Activated CD4-positive, alpha-beta T cell treated with anti-CD3 and anti-CD28 coated beads, Interleukin-2, amount 50 U/mL, for 24 hours (primary cell): ENCODE measurements at regions not wholly inside any gene's neighbourhood (a gene's known extent, or its start where the extent isn't known, plus 50 kb on each side); places are given as distances from the start of the nearest gene placed in this dataset.
"Not testable (repeated sequence)": the region's sequence is repeated elsewhere in the genome, so short reads cannot be mapped to it uniquely, and the experiment has no call there.

Source experiments
- DNase-seq, 2 donors: peaks; one replicate each; pipeline ENCODE4 v3.0.0-alpha.2; 2020; ENCODE audit warnings: low read depth in 1 of 2, low spot score in 1 of 2

DNA sequence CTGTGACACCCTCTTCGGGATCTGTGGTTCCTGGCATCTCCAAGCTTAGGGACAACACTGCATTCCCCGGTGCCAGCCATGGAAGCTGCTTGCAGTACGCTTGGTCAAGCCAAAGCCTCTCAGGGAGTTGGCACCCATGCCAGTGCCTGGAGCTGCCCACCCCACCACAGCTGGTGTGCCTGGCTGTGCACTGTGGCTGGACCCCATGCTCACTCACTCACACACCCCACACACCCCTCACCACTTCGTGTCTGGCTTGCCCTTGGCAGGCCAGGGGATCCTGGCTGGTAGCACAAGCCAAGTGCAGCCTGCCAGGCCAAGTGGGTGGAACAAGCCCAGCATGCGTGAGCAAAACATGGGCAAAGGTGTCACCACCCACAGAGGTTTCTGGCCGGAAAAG lies 324.5 kb upstream of the PTGER4 start:
- DNase-seq = no peak

DNA sequence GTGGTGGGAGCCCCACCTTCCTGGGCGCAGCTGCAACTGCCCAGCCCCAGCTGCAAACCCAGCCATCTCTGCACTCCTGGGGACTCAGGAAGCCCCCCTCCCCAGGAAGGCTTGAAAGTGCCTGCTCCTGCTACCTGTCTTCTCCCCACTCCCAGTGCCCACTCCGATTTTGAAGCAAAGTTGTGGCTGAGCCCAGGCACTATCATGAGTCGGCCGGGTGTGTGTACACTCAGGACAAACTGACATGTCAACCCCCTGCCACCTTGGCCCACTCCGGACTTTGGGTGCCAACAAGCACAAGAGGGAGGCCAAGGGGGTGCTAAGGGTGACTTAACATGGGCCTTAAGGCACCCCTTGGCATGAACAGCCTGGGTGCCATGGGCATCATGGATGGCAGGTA lies 325.5 kb upstream of the PTGER4 start:
- no peak for DNase-seq

DNA sequence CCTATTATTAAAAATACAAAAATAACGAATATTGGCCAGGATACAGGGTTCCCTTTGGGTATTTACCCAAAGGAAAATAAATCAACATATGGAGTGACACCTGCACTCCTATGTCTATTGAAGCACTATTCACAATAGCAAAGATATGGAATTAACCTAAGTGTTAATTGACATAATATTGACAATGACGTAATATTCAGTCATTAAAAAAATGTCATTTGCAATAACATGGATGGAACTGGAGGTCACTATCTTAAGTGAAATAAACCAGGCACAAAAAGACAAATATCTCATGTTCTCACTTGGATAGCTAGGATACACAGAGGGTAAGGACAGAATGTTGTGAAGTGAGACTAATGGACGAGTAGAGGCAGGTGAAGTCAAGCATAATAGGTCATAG lies 326.3 kb upstream of the PTGER4 start:
- DNase-seq = no peak

DNA sequence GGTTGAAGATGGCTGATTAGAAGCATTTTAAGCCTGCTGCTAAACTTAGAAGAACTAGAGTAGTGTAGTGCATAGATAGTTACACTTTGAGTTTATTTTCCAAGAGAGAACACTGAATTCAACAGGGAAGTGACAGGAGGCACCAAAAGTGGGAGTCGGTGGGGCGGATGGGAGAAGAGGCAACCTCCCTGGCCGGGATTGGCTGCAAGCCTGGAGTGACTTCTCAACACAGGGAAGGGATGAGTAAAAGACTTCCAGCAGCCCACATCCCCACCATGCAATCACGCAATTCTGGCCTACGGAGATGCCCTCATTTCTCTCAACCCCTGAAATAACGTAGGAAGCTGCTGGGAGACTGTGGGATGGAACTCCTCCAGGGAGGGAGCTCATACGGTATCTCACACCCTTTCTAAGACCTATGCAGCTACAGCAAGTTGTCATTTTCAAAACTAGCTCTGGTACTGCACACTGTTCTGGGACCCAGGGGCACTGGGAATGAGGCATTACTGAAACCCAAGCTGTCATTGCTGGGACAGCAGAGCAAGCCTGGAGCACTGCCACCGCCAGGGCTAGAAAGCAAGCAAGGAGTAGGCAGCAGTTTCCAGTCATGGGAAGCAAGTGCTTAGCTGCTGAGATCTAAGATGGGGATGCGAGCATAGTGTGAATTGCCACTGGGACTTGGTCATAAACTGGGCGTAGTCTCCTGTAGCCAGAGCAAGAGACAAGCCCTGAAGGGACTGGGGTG lies 331.6 kb upstream of the PTGER4 start:
- DNase-seq = no peak

DNA sequence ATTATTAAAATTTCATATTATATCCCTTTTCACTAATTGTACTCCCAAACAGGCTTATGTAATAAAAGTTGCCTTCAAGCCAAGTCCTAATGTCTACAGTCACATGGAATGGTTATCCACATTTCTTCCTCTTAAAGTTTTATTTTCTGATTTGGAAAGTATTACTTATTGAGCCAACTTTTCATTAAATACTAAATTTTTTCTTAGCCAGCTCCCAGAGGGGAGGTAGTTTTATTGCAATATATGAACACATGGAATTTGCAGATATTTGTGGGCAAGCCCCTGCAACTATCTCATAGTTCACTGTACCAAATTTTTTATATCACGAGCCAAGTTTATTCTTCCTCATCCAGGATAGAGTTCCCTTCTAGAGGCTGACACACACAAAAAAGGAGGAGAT lies 332.8 kb upstream of the PTGER4 start:
- no peak for DNase-seq

DNA sequence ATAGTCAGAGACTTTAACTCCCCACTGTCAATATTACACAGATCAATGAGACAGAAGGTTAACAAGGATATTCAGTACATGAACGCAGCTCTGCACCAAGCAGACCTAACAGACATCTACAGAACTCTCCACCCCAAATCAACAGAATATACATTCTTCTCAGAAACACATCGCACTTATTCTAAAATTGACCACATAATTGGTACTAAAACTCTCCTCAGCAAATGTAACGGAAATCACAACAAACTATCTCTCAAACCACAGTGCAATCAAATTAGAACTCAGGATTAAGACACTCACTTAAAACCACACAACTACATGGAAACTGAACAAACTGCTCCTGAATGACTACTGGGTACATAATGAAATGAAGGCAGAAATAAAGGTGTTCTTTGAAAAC lies 341.3 kb upstream of the PTGER4 start:
- not testable (repeated sequence) for DNase-seq

DNA sequence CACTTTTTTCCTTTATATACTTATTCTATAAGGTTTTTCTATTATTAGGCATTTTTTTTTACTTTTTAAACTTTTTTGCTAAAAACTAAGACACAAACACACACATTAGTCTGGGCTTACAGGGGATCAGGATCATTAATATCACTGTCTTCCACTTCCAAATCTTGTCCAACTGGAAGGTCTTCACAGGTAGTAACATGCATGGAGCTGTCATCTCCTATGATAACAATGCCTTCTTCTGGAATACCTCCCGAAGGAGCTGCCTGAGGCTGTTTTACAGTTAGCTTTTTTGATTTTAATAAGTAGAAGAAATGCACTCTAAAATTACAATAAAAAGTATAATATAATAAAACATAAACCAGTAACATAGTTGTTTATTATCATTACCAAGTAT lies 345.5 kb upstream of the PTGER4 start:
- DNase-seq = no peak

DNA sequence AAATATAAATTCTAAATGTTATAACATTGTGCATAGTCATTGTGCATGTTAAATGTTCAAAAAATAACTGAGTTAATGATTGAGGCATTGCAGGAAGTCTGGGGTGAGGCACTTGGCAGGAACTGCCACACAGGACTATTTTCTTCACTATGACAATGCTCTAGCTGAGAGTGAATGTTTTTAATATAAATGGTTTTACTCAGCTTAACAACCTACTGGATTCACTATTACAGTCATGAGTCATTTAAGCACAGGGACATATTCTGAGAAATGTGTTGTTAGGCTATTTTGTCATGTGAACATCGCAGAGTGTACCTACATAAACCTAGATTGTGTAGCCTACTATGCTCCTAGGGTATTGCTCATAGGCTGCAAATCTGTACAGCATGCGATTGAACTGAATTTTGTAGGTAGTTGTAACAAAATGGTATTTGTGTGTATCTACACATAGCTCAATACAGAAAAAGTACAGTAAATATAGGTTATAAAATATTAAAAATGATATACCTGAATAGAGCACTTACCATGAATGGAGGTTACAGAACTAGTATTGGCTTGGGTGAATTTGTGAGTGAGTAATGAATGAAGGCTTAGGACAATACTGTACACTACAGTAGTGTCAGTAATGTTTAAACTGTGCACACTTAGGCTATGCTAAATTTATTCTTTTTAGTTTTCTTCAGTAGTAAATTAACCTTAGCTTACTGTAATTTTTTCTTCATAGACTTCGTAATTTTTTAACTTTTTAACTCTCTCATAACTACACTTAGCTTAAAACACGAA lies 346.1 kb upstream of the PTGER4 start:
- peak in 1 of 2 donors; percentile 2 for DNase-seq

DNA sequence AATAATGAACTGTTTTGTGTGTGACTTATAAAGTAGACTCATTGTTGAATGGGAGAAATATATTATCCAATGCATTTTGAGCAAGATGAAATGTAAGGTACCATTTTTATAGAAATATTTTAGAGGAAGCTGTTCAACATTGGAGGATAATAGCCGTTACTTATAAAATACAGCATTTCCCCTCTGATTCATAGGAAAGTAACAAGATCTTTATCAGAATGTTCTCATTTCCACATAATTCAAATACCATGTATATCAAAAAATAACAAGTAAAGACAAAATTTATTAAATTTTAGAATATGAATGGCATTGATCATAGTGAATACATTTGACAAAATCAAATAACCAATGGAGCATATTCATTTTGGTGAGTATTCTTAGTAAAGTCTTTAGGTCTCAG lies 346.7 kb upstream of the PTGER4 start:
- no peak for DNase-seq

DNA sequence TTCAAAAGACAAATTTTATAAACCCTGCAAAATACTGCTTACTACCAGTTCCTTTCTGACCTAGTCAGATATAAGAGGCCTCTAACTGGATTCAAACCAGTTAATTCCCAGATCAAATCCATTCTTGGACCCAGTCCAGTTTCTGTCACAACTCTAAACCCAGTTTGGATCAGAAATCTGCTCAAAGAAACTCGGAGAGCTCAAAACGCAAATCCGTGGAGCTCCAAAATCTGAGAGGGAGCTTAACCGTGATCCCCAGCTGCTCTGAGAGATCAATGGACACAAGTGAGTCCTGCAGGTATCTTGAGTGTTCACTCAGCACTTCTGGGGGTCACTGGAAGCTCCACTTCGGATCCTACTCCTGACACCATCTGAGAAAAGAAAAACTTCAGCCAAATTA lies 348.1 kb upstream of the PTGER4 start:
- no peak for DNase-seq

DNA sequence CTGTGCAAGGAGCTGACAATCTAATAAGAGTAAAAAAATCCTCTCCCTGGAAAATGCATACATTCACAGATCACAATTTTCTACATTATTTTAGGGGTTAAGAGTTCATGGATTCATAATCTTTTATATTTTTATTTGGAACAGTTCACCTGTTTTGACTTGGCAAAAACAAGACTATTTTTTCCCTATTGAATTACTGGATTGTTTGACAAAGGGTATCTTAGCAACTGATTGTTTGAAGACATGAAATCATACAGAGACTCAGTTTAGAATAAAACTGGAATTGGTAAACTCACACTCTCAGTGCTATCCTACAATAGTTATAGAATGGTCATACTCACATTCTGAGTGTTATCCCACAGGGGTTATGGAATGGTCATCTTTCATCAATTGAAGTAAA lies 358.2 kb upstream of the PTGER4 start:
- no peak for DNase-seq

DNA sequence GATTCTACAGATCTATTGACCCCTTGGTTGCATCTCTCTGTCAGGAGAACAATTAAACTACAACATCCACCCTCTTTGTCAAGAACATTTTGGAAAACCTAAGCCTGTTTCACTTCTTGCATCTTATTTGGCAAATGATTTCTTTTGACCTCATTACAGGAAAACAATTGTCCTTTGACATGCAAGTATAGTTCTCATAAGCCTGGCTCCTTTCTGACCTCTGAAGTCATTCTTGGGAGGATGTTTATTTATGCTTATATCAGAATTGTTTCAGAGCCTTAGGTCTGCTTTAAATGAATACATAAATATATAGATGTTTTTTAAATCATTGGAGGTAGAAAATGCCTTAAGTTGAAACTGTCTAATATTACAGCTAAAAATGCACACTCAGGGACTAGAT lies 361.3 kb upstream of the PTGER4 start:
- no peak for DNase-seq

DNA sequence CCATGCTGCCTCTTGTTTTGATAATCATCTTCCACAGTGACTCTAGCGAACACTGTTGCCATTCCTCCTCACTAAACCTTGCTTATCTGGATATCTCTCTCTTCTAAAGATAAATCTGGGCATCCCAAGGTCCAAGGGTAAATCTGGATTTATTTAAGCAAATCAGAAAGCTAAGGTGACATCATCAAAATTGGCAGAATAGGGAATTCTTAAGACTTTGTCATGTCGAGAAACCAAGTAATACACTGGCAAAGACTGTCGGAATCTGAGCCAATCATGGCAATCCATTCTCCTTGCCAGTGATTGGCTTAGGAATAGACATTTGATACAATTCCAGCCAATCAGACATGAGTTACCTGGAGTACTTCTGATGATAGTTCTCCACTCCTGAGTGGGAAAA lies 362.7 kb upstream of the PTGER4 start:
- DNase-seq = no peak

DNA sequence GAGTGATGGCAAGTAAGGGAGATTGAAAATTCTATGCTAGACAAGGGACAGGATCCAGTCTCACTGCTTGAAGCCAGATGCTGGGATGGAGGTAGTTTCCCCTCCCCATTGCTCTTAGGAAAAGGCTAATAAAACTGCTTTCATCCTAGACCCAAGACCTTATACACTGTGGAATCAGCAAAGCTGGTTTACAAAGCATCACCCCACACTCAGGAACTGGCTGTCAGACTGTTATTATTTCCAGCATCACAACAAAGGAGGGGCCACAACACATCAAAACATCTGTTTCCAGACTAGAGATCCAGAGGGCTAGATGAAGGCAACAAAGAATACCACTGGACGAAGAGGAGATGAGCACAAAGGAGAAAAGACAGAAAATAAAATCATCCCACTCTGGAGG lies 364.6 kb upstream of the PTGER4 start:
- DNase-seq = no peak

DNA sequence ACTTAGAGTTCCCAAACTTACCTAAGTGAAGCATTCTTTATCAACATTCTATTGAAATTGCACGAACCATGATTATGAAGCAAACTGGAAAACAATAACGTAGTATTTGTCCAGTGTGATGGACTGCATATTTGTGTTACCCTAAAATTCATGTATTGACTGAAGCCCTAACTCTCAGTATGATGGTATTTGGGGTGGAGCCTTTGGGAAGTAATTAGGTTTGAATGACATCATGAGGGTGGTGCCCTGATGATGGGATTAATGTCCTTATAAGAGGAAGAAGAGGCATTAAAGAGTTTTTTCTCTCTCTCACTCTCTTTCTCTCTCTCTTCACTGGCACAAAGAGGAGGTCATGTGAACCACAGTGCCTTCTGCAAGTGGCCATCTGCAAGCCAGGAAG lies 365.4 kb upstream of the PTGER4 start:
- DNase-seq = no peak

DNA sequence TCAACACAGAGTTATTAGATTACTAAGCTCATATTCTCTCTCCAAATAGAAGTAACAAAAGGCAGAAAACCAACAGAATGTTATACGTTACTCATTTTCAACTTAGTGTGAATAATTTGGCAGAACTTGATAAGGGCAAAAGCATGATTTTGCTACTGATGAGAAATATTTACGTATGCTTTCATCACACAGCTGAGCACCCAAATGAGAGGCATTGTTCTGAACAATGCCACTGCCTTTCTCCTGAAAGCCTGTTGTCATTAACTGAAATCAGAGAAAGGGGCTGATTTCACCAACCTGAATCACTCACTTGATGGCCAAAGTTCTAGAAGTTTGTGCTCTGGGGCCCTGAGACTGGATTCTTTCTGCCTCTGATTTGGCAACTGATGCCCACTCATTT lies 367.5 kb upstream of the PTGER4 start:
- no peak for DNase-seq

DNA sequence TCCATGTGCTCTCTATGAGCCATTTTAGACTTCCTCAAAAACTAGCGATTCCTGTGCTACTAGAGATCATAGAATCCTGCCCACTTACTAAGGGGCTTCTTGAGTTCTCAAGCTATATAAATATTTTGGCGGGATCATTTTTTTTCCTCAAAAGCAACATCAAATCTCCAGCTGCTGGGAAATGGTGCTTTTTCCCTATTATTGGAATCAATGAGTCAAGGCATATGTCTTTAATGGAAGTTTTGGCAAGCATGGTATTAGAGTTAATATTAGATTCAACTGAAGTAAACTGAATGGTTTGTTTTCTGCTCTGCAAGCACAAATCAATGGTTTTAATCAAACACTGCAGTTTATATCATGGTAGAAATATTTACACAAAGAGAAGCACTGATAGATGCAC lies 369.9 kb upstream of the PTGER4 start:
- DNase-seq = no peak

DNA sequence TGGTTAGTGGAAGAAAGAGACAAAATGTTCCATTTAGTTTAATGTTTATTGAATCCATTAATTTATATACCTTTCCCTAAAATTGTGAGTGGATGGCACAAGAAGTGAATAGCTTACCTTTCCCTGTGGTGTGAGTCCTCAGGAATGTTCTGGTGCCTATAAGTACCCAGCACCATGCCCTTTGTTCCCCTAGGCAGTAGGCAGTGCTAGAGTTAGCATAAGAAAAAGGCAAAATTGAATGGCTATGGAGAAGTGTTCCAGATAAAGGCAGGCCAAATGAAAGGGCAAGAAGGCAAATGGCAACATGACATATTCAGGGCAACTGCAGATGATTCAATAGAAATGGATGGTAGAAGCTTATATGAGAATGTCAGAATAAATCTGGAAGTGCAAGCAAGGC lies 370.8 kb upstream of the PTGER4 start:
- no peak for DNase-seq

DNA sequence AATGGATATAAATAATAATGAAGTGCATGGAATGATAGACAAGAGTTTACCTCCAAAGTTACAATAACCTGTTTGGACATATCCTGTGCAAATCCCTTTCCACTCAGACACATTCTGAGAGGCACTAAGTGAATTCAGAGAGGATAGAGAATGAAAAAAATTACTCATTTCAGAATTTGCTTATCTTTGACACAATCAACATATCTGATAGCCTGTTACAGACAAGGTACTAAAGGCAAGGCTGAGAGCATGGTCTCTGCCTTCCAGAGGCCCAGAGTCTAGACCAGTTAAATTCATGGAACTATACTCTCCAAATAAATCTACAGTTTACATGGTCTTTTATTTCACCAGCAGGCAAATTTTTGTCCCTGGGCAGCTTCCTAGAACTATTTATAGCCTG lies 371.8 kb upstream of the PTGER4 start:
- no peak for DNase-seq

DNA sequence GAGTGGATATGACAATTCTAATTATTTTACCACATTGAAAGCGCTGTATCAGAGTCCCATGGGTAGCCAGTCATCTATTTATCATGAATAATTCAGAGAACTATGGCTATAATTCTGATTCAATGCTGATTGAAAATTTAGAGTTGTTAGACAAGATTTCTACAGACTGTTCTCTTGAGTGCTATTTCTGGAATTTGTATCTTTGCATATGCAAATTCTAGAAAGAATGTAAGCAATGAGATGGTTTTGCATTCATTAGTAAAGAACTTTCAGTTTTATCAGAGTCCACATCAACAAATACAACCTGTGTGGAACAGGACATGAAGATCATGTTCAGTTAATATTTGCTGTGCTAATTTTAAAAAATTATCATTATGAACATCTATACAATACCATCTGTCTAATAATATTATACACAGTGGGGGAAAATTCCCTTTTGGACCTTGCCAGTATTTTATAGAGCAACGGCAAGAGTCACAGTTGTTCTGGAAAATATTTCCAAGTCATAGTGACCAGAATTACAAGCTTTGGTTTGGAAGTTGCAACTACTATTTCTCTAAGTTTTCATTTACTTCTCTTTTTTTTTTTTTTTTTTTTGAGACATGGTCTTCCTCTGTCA lies 372.7 kb upstream of the PTGER4 start:
- no peak for DNase-seq

DNA sequence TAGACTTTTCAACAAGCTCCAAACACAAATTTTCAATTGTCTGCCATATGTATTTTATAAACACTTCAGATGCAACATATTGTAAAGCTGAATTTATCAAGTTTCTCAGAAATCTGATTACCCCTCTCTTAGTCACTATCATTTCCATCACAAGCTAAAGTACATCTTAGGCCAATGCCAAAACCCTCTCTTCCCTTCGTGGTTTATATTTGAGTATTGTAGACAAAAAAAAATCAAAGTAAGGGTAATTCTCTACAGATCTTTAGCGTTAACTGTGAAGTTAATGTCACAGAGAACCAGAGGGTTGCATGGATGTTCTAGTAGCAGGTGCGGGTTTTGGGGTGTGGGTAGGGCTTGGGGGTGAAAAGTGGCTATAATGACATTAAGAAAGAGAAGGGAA lies 387.7 kb upstream of the PTGER4 start:
- DNase-seq = no peak

DNA sequence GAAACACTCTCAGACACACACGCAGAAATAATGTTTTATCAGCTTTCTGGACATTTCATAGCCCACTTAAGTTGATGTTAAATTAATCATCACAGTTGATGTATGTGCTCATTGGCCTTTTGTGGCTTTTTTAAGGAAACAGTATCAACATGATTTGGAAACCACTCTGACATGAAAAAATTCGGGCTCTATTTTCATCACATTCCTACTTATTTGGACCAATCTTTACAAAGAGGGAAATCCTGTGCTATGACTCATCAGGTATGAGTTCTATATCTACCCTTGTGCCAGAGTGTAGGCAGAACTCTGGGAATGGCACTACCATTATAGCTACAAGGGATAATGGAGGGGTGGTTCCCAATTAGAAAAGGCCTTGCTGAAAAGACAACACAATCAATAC lies 388.4 kb upstream of the PTGER4 start:
- no peak for DNase-seq
